GM23248 (cell line): ENCODE measurements at regions not wholly inside any gene's neighbourhood (a gene's known extent, or its start where the extent isn't known, plus 50 kb on each side); places are given as distances from the start of the nearest gene placed in this dataset.

Source experiments
- EZH2 ChIP-seq: fragments of 200-600 bp; sonication (generic); IDR thresholded peaks from 2 replicates; pipeline ENCODE4 v1.6.1; 2018; ENCODE audit warnings: antibody characterized with exemption, mild to moderate bottlenecking; ENCODE audit not compliant: insufficient read depth, poor library complexity, severe bottlenecking
- EZH2phosphoT487 ChIP-seq: fragments of 200-600 bp; sonication (generic); IDR thresholded peaks from 2 replicates; pipeline ENCODE4 v1.6.1; 2018; ENCODE audit warnings: antibody characterized with exemption, moderate library complexity, mild to moderate bottlenecking, low read depth; ENCODE audit not compliant: insufficient read depth

GRCh38 chr1:94322696-94323095 lies 85.3 kb upstream of the ARHGAP29 start:
- no peak for TF ChIP-seq EZH2phosphoT487
- TF ChIP-seq EZH2, result no peak
